GM19328 (cell line): ENCODE measurements at regions not wholly inside any gene's neighbourhood (a gene's known extent, or its start where the extent isn't known, plus 50 kb on each side); places are given as distances from the start of the nearest gene placed in this dataset.

Source experiments
- ATAC-seq: cut with Tn5 transposase; IDR thresholded peaks from one replicate; pipeline ENCODE4 v1.9.1; 2021; ENCODE audit warnings: mild to moderate bottlenecking, moderate library complexity; ENCODE audit not compliant: unreplicated experiment

DNA sequence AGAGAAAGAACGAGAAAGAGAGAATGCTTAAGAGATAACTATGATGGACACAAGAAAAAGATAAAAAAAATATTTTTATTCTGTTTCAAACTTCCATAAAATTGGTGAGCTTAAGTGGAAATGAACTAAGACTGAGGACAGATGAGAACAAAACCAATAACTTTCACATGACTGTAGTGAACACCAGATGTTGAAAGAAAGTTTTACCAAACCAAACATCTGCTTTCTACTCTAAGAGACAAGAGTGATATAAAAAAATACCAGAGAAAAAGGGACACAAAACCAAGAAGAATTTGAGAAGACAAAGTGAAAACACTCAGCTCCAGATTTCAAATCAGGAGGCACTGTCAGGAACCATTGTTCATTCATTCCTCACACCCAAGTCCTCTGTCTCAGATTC lies 147.9 kb downstream of the IMPG2 start:
- ATAC-seq: no peak

- ATAC-seq: no peak
Measured at GRCh38 chr3:101171681-101172191, 148.6 kb downstream of the IMPG2 start.

DNA sequence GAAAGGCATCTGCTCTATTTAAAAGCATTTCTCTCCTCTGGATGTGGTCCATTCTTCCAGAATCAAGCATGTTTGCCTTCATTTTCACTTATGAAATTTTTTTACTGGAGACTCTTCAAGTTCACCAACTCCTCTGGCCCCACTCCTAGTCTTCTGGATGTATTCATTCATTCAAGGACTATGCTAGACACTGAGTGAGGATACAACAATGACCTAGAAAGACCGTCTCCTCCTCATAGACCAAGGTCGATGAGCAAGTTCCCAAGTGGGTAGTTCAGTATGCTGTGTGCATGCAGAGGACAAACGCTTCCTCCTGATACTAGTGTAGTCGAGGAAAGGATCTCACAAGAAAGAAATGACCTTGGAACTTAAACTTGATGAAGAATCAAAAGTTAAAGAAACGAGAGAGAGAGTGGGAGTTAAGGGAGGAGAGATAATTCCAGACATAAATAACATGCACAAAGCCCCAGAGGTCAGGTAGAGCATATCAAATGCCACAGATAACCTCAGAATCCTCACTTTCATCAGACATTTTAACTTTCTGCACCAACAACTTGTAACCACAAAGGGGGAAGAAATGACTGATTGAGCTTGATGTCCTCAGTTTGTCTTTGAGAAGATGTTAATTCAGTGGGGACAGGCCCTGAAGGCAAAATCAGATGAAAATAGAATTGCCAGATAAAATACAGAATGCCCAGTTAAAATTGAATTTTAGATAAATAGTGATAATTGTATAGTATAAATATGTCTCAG lies 149.4 kb downstream of the IMPG2 start:
- ATAC-seq: no peak

- no peak for ATAC-seq
Measured at GRCh38 chr3:101170062-101170771, 150.2 kb downstream of the IMPG2 start.

DNA sequence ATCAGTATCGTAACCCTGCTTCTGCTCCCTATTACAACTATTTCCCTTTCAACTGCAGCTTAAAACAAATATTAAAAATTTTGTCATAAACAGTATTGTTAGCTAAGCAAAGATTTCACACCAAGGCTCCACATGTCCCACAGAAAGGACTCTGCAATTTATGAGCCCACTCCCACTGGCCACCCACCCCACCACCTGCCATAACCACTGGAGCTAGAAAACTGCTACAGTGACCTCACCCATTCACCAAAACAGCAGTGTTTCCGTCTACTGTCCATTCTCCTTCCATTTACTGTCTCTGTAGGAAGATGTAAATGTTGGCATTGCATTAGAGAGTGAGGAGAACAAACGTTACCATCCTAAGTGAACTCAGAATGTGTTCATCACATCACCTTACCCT lies 150.9 kb downstream of the IMPG2 start:
- no peak for ATAC-seq

DNA sequence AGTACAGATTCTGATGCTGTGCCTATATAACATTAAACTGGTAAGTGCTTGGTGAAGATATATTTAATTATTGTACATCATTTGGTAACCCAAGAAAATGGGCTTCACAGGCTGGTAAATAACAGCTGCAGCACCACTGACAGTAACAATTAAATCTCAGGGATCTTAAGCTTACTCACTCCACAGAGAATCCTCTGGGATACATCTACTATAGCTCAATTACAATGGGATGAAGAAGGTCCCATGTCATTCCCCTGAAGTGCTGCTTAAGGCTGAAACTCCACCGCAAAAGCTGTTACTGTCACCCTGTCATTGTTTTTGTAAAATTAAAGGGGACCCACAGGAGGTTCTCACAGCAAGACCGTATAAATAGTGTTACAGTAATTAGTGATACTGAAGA lies 153.0 kb downstream of the IMPG2 start:
- no peak for ATAC-seq

DNA sequence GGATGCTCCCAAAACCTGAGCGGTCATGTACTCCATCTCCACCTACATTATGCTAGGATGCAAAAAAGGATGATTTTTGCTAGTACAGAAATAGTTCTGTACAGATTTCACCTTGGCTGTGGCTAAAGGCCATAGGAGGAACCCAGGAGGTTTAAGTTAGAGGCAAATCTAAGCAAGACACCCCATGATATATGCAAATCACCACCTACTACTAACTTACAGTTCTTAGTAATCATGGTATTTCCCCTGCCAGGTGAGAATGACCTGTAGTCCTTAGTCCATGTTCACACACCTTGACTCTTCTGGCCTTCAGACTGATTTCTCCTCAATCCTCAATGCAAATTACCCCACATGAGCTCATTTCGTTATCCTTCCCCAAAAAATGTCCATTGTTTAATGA lies 154.2 kb downstream of the IMPG2 start:
- no peak for ATAC-seq

- ATAC-seq: no peak
Measured at GRCh38 chr3:101163554-101163953, 156.8 kb downstream of the IMPG2 start.

GRCh38 chr3:101159478-101159877 lies 160.9 kb downstream of the IMPG2 start:
- ATAC-seq: no peak

DNA sequence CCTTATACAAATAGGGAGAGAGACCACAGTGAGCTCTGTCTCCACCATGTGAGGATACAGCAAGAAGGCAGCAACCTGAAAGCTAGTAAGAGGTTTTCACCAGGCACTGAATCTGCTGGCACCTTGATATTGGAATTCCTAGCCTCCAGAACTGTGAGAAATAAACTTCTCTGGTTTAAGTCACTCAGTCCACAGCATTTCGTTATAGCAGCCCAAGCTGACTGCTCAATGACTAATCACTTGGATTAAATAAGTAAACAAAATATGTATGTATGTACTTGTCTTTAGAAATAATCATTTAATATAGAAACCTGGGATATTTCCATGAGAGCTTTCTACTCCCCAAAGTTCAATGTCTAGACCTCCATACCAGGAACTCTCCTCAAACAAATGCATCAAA lies 162.0 kb downstream of the IMPG2 start:
- ATAC-seq: no peak

GRCh38 chr3:101156787-101157345 lies 163.5 kb downstream of the IMPG2 start:
- ATAC-seq: no peak

DNA sequence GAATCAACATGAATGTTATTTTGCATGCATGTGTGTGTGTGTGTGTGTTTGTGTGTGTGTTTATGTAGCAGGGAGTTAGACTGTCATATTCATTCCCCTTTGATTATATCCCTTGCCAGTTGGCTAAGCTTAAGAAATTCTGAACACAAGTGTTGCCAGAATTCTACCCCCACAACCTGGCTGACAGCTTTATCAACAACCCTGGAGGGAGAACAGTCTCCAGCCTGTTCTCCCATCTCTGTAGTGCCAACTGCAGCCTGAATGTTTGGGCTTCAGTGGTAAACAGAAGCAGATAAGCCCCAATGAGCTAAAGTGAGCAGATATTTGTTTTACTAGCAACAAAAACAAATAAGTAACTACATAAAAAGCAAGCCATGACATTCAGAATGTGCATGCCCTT lies 162.6 kb upstream of the ABI3BP start:
- ATAC-seq: no peak

DNA sequence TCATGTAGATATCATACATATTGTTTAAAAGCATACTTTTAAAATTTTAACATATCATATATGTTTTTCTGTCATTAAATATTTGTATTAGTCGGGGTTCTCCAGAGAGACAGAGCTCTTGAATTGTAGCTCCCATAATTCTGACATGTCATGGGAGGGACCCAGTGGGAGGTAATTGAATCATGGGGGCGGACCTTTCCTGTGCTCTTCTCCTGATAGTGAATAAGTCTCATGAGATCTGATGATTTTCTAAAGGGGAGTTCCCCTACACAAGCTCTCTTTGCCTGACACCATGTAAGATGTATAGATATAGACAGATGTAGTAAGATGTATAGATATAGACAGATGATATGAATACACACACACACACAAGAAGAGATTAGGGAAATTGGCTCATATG lies 161.2 kb upstream of the ABI3BP start:
- no peak for ATAC-seq

- ATAC-seq: no peak
Measured at GRCh38 chr3:101151286-101151913, 158.2 kb upstream of the ABI3BP start.

- ATAC-seq: no peak
Measured at GRCh38 chr3:101150504-101150903, 157.3 kb upstream of the ABI3BP start.

DNA sequence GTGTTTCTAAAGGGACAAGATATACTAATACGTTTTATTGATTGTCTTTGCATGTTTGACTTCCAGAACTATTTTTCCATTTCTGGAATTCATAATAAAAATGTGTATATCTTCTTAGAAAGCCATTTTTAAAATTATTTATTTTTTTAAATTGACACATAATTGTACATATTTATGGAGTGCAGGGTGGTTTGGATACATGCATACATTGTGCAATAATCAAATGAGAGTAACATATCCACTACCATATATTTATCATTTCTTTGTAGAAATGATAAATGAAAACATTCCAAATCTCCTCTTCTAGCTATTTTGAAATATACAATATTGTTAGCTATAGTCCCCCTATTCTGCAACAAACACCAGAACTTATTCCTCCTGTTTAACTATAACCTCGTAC lies 156.5 kb upstream of the ABI3BP start:
- no peak for ATAC-seq

GRCh38 chr3:101149251-101149650 lies 156.0 kb upstream of the ABI3BP start:
- ATAC-seq: no peak

- ATAC-seq: no peak
Measured at GRCh38 chr3:101148001-101148400, 154.8 kb upstream of the ABI3BP start.

- ATAC-seq: no peak
Measured at GRCh38 chr3:101146946-101147345, 153.7 kb upstream of the ABI3BP start.

DNA sequence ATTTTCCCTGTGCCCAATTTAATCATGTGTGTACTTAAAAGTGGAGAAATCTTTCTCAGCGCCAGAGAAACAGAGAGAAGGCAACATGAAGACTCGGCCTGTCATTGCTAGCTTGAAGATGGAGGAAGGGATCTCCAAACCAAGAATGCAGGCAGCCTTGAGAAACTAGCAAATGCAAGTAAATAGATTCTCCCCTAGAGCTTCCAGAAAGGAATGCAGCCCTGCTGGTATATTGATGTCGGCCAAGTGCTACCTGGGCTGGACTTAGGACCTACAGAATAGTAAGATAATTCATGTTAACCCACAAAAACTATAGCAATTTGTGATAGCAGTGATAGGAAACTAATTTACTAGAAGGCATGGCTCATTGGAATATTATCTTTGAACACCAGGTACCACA lies 150.9 kb upstream of the ABI3BP start:
- ATAC-seq: no peak

DNA sequence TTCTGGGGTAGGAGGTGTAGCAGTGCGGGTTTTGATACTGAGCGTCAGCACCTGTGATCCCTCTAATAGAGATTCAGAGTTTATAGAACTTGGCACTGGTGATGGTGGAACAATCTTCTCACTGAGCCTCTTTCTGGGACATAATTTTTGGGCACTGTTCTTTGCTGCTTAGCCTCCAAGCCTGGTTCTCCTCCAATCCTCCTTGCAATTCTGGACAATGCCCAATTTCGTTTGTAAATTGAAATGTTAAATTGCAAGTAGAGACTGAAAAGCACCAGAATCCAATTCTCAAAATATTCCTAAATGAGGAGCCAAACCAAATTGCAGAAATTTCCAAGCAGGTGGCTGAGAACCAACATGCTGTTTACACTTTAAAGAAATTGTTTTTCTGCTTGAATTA lies 149.8 kb upstream of the ABI3BP start:
- ATAC-seq: no peak

- ATAC-seq: no peak
Measured at GRCh38 chr3:101142160-101142559, 148.9 kb upstream of the ABI3BP start.
